Activated CD4-positive, CD25-positive, alpha-beta regulatory T cell treated with anti-CD3 and anti-CD28 coated beads, Interleukin-2, amount 50 U/mL, for 24 hours (primary cell): ENCODE measurements at regions not wholly inside any gene's neighbourhood (a gene's known extent, or its start where the extent isn't known, plus 50 kb on each side); places are given as distances from the start of the nearest gene placed in this dataset.

Experiments
- ATAC-seq, 2 donors: fragments of 150-1000 bp; cut with Tn5 transposase; one replicate each; pipeline ENCODE4 v1.10.0; 2021; ENCODE audit warnings: mild to moderate bottlenecking in 1 of 2, moderate library complexity in 1 of 2

DNA sequence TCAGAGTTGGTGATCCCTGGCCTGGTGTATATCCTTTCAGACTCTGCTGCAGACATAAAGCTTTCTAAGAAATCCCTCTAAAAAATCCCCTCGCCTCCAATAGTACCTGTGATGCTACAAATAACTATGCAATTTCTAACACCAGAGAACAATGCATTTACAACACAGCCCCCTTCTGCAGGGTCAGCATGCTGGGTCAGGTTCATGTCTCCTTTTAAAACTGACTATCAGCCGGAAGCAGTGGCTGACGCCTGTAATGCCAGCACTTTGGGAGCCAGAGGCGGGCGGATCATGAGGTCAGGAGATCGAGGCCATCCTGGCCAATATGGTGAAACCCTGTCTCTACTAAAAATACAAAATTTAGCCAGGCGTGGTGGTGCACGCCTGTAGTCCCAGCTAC lies 77.0 kb upstream of the SPATA12 start:
- no peak for ATAC-seq

DNA sequence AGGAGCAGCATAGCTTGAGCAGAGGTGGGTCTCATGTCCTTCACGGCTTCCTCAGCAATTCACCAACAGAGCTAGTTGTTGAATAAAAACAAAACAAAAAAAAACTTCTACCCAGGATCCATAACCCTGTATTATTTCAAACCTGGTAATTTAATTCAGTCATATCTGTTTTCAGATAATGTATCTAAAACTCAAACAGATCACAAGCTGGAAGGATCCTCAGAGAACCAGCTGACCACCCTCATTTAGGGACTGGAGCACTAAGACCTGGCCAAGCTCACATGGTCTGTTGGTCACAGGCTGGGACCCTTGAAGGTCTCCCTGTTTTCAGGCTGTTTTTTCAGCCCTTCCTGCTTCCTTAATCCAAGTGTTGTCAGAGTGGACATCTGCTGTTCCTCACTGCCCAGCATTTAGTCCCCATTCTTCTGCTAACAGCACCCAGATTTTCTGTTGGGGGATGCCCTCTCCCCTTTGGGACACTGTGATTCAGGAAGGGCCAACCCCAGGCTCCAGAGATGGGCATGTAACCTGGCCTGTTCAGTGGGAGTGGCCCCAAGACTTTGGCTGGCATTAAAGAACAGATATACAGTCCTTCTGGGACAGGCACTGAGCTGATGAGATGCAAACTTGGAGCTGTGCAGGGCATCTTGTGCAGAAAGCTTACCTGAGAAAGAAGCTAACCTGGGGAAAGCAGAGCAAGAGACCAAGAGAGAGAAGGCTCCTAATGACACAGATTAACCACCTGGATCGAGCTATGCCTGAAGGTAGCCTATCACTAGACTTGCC lies 78.8 kb upstream of the SPATA12 start:
- ATAC-seq, result no peak

DNA sequence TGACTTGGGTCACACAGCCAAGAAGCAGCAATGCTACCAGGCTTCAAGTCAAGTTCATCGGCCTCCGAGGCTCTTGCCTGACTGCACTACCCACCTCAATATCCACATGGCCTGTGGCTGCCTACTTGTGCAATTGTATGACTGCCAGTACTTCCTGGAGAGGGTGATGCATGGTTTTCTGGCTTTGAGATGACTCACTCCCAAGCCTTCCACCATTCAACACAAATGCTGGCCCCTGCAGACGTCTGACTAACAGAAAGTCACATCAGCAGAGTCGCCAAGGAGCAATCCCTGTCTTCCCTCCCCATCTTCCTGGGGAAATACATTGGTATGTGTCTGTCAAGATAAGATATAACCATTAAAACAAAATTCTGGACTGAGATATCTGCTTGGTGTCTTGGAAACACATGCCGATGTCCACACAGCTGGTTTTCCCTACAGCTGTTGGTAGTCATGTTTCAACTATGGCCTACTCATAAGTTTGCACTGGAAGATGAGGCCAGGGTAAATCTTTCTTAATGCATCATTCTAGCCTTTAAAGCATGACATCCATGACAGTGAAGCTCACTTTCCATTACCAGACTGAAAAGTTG lies 79.6 kb upstream of the SPATA12 start:
- ATAC-seq, result peak; percentile 88 to 89

DNA sequence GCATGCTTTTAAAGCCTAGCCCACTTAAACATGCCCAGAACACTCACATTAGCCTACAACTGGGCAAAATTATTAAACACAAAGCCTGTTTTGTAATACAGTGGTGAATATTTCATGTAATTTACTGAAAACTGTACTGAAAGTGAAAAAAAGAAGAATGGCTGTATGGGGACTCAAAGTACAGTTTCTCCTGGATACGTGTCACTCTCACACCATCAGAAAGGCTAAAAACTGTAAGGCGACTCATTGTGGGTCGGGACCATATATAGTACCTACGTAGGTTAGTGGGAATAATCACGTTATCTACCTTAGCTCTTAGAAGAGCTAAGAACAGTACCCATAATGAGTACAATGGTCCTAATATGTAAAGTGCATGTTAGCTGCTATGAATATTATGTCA lies 80.2 kb upstream of the SPATA12 start:
- ATAC-seq, result peak in 1 of 2 donors; percentile 12

DNA sequence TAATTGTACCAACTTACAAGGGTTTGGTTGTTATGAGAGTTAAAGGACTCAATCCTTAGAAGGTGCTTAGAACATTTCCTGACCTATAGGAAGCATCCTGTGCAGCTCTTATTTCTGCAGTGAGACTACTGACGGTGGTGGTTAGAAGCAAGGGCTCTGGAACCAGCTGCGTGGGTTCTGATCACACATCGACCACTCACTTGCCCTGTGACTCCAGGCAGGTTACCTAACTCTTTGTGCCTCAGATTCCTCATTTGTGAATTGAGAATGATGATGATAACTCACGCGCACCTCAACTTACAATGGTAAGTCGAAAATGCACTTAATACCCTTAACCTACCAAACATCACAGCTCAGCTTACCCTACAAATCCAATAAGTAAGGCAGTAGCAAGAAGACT lies 80.7 kb upstream of the SPATA12 start:
- no peak for ATAC-seq

DNA sequence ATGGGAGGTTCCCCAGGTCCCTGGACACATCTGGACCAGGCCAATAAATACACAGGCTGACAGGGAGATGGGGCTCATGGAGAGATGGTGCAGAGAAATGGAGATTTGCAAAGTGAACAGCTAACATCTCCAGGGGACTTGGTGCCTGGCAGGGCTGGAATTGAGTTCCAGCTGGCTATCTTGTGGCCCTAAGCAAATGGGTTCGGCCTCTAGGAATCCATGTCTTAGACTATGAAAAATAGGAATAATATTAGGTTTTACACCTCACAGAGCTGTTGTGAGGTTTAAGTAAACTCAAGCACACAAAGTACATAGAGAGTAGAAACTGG lies 82.9 kb upstream of the SPATA12 start:
- ATAC-seq, result no peak

DNA sequence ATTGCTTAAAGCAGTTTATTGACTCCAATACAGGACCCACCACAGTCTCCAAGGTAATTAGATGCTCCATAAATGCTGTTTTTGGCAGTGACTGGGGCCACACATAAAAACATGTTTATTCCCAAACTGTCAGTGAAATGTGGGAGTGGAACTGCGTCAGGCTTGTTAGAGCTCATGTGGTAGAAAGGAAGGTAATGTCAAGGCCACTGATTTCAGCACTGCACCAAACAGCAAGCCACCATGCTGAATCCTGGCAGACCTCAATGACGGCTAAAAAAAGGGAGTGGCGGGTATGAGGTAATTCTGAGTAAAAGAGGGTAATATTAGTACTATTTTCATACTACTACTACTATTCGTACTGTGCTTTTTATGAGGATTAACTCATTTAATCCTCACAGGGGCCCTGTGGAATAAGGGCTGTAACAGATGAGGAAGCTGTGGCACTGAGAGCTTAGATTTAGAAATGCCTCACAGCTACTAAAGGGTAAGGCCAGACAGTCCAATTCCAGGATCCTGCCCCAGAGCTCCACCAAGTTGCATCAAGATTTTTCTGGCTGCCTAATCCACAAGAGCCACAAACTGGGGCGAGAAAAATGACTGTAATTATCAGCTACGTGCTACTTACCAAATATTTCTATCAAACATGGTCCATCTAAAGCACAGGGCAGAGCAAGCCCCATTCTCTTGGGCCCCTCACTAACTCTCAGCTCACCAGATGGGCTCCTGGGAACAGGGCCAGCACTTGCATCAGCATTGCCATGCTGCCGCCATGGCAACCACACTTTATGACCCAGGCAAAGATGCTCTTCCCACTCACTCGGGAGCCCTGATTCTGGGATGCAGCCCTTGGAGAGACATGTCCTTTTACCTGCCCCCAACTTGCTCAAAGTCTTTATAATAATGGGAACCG lies 83.6 kb upstream of the SPATA12 start:
- ATAC-seq, result no peak

DNA sequence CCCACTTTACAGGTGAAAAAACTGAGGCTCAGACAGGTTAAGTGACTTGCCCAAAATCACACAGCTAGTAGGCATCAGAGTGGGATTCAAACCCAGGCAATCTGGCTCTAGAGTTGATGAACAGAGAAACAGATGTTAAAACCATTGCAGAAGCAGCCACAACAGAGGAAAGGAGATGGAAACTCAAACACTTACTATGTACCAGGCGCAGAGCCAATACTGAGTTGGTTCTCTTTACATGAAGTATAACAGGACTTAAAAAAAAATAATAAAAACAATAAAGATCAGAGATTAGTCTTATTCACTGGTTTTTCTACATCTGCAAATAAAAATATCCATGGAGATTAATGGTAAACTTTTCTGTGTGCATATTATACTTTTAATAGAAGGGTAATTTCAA lies 84.9 kb upstream of the SPATA12 start:
- no peak for ATAC-seq

DNA sequence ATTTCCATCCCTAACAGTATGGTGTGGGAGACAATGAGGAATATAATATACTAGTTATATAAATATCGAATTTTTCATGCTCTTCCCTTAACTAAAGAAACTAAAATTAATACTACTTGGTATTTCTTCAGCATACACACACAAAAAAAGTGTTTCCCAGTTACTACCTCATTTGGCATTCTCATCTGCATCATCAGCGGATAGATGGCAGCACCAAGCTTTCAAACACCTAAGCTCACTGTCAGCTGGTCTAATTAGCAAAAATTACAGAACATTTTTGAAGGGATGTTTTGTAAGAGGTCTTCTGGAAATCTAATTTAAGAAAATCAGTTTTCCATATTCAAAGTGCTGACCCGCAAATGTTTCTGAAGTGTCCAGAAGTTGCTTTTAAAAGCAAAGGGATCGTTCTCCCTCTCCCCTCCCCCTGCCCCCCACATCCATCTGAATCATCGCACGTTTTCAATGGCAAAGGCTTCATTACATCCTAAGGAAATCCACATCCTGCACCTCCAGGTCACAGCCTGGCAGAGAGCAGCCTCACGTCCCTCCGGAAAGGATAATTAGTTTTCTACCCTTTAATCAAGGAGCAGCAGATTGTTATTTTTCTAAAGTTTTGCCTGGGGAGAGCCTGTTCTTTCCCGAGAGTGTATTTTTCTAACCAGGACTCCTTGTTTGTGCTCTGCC lies 86.1 kb upstream of the SPATA12 start:
- no peak for ATAC-seq

DNA sequence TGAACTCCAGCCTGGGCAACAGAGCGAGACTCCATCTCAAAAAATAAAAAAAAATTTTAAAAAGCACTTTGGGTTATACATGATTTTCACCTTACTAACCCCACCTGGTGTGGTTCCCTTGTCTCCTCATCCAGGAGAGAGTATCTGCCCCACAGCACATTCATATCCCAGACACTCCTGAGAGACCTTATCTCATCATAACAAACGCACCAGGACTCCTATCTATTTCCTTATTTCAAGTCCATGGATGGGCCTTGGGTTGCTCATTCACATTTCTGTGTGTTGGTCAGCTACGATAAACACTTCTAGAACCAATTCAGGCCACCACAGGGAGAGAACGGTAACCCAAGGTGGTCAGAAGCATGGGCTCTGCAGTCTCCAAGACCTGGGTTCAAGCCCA lies 88.6 kb upstream of the SPATA12 start:
- ATAC-seq, result no peak

DNA sequence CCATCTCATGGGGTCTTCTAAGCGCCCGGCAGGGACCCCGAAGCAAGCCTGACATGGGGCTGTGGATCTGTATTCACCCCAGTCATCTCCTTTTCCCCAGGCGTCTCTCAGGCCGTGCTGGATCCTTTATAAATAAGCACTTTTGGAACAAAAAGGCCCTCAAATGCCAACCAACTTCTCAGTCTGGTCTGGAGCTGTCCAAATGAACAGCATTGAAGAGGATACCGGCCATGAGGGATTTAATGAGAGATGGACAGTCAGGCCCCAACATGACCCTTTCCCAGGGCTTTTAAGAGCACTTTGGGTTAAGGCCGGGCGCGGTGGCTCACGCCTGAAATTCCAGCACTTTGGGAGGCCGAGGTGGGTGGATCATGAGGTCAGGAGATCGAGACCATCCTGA lies 89.2 kb upstream of the SPATA12 start:
- ATAC-seq, result no peak

DNA sequence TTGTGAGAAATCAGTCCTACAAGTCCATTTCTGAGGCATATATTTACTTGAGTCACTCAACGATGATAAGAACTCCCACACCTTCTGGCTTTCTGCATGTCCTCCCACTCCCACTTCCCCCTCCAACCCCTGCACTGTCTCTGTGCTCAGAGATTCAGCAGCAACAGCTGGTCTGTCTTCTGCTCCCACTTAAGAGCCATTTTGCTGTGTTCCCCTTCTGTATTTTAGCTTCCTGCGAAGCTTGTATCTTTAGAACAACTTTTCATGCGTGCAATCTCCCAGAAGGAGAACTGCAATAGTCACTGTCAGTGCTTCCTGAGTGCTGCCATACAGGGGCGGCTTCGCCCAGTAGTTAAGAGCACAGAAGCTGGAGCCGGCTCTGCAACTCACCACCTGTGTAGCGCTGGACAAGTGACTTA lies 90.0 kb upstream of the SPATA12 start:
- no peak for ATAC-seq

DNA sequence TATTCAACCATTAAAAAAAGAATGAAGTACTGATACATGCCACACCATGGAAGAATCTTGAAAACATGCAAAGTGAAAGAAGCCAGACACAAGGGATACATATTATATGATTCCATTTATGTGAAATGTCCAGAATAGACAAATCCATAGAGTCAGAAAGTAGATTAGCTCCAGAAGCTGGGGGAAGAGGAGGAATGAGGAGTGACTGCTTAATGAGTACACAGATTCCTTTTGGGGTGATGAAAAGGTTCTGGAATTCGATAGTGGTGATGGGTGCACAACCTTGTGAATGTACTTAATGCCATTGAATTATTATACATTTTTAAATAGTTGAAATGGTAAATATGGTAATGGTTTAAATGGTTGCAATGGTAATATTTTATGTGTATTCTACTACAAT lies 90.6 kb upstream of the SPATA12 start:
- no peak for ATAC-seq

DNA sequence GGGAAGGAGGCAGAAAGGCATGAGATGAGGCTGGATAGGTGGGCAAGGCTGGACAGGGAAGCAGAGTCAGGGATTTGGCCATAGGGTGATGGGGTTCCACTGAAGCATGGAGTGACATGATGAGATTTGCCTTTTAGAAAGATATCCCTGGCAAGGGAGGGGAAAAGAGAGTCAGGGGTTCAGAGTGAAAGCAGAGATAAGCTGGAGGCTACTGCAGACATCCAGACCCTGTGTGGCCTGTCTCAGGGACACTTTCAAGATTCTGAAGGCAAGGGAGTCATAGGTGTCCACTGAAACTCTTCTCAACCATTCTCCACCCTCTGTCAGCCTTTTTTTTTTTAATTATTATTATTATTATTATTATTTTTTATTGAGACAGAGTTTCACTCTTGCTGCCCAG lies 94.0 kb upstream of the SPATA12 start:
- no peak for ATAC-seq

DNA sequence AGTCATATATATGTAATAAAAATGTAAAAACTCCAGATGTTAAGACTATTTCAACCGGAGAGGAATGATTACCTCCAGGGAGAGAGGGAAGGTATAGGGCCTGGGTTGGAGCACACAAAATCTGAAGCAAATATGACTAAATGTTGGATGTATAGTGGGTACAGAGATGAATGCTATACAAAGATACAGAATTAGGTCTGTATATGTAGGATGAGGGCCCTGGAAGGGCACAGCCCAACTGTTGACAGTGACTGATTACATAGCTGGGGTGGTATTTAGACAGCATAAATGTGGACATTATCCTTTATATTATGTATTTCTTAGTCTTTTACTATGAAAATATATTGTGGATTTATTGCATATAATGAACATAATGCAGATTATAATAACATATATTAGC lies 94.4 kb upstream of the SPATA12 start:
- ATAC-seq, result no peak

DNA sequence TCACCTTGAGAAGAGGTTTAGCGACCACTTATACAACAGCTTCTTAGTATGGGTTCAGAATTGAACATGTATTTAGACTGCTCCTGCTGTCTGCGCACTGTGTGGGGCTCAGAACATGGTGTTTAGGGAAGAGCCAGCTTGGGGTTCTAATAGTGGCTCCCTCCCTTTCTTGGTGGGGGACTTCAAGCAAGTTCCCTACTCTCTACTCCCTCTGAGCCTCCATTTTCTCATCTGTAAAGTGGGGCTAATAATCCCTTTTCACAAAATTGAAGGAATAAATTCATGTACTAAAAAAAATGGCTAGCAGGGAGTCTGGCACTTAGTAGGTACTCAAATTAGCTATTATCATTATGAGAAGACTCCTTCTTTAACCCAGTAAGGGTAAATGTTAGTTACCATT lies 97.5 kb upstream of the SPATA12 start:
- ATAC-seq, result no peak

DNA sequence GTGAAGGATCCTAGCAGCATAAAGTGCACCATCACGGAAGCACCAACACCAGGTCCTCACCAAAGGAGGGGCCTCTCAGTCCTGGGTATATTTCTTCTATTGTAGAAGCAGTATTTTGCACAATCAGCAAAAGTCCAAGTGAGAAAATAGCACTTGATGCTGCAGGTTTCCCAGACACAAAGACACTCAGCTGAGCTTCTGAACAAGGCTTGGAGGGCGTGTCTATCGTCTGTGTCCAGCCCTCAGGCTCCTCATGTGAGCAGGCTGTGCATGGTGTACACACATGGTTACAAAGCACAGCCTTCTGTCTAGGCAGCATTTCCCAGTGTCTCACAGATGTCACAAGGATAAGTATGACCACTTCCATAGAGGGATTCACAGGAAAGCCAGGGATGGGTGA lies 98.3 kb upstream of the SPATA12 start:
- no peak for ATAC-seq

DNA sequence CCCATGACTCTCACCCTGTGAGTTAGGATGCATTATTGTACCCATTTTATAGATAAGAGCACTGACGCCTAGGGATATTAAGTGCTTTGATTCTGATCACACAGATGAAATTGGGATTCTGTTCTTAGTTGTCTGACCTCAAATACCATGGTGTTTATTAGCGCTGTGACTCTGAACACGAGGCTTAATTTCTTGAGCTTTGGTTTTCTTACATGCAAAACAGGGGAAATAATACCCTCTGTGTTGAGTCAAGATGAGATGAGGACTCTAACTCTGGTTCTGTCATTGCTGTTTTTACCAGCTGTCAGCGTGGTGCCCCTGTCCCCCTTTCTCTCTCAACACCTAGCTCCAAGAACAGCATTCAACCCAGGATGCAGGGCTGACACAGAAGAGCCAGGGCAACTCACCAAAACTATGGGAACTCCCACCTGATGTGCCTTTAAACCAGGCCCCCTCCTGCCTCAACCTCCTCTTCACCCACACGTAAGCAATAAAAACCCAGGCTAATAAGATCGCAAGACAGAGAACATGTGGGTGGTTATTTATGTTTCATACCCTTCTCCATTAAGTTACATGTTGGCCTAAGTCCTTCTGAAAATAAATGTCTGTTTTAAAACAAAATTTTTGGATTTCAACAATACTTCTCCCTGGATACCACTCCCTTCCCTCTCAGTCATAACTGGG lies 100.1 kb upstream of the SPATA12 start:
- peak; percentile 85 to 92 for ATAC-seq

DNA sequence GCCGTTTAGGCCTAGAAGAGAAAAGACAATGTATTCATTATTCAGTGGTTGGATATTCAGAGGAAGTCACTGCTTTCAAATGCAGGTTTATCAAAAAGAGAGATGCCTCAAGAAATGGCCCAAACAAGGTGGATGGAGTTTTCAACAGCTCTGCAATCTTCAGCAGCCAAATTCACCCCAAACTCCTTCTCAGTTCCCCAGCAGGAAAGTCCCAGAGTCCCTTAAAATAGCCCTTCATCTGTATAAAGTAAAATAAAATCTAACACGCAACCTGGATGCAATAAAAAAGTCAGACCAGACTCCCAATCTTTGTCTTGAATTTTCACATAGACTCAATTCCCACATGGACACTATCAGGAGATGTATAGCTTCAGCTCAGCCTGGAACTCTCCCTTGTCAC lies 101.6 kb upstream of the SPATA12 start:
- ATAC-seq, result no peak

DNA sequence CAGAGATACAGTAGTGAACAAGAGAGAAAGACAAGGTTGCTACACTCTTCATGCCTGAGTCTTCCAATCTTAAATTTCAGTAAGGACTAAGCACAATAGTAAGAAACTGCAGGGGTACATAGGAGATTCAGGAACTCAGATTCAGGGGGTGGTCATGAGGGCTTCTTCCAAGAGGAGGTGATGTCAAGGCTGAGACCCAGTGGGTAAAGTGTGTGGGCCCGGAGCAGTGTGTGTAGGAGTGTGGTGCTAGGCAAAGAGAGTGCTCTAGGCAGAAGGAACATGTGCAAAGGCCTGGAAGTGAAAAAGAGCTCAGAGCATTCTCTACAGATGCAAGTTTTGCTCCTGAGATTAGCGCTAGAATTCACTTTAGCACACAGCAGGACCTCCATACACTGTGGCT lies 102.9 kb upstream of the SPATA12 start:
- no peak for ATAC-seq

DNA sequence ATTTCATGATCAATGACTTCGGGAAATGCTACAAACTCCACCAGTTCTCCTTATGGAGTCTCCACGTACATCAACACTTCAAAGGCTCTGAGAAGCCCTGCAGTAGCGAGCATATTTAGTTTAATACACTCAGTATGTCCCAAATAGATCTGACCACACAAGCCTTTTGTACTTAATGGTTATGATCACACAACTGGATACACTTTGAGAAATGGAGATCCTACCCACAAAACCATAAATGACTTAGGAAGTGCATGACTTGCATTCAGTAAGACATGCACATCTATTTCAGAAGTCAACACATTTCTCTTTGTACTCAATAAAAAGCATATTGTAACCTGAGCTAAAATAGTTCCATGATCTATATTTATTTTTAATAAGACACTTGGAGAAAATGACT lies 103.6 kb upstream of the SPATA12 start:
- no peak for ATAC-seq

DNA sequence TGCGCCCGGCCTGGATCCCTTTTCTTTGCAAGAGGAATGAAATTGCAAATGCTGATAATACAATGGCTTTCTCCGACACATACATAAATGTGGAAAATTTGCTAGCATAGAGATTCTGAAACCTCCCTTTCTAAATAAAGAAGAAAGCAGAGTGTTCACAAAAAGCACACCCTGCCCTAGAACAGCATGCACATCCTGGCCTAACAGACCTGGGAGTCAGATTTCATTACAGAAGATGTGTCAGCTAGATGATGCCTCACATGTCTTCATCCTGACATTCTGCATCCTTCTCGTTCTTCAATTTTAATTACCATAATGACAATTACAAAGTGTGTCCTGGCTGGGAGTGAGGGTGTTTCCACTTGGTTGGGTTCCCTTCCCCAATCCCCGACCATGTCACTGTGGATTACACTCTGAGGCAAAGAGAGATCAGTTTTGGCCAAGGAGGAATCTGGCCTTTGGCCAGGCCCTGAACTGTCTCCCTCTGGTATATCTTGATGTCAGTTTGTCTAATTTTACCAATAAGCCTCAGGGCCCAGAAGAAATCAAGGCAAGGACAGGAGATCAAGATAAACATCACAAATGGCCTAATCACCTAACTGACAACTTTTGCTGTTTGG lies 104.9 kb upstream of the SPATA12 start:
- ATAC-seq, result no peak
